Upper lobe of left lung (tissue), 6 donors: ENCODE measurements at regions not wholly inside any gene's neighbourhood (a gene's known extent, or its start where the extent isn't known, plus 50 kb on each side); places are given as distances from the start of the nearest gene placed in this dataset.
"Not testable (repeated sequence)": the region's sequence is repeated elsewhere in the genome, so short reads cannot be mapped to it uniquely, and the experiment has no call there.

Experiments
- ATAC-seq, 2 donors: fragments of 200-7000 bp; cut with Tn5 transposase; one replicate each; pipeline ENCODE4 v1.9.1; 2022; ENCODE audit warnings: mild to moderate bottlenecking in 2 of 2, moderate library complexity in 2 of 2; ENCODE audit not compliant: low FRiP score in 2 of 2
- DNase-seq, 2 donors: peaks; one replicate each; pipeline ENCODE4 v3.0.0-alpha.2; 2019 to 2020
- H3K27ac ChIP-seq, 4 donors: fragments of 200-600 bp; sonication (generic); one replicate each; pipeline ENCODE4 v1.5.1; 2016 to 2019
- H3K27me3 ChIP-seq, 4 donors: fragments of 200-600 bp; sonication (generic); one replicate each; pipeline ENCODE4 v1.5.1; 2017 to 2019
- H3K36me3 ChIP-seq, 4 donors: fragments of 200-600 bp; sonication (generic); one replicate each; pipeline ENCODE4 v1.5.1; 2016 to 2019
- H3K4me1 ChIP-seq, 4 donors: fragments of 200-600 bp; sonication (generic); one replicate each; pipeline ENCODE4 v1.5.1; 2018 to 2019
- H3K4me3 ChIP-seq, 4 donors: fragments of 200-600 bp; sonication (generic); one replicate each; pipeline ENCODE4 v1.5.1; 2017 to 2019; ENCODE audit warnings: mild to moderate bottlenecking in 2 of 4, moderate library complexity in 1 of 4
- H3K9me3 ChIP-seq, 4 donors: fragments of 200-600 bp; sonication (generic); one replicate each; pipeline ENCODE4 v1.5.1; 2018 to 2019
- CTCF ChIP-seq, 6 experiments: fragments of 450-650 bp in 4 of 6; fragments of 200-600 bp in 2 of 6; sonication (generic) in 2 of 6; IDR thresholded peaks; one replicate each; pipeline ENCODE4 v1.5.1; 2016 to 2019; ENCODE audit warnings: antibody characterized with exemption in 6 of 6
- EP300 ChIP-seq, 4 donors: sonication (generic); formaldehyde crosslinking; IDR thresholded peaks; one replicate each; pipeline ENCODE4 v1.5.1; 2017; ENCODE audit warnings: antibody characterized with exemption in 4 of 4, control low read depth in 2 of 4
- POLR2A ChIP-seq, 4 donors: fragments of 450-650 bp; IDR thresholded peaks; one replicate each; pipeline ENCODE4 v1.5.1; 2016 to 2017; ENCODE audit warnings: antibody characterized with exemption in 4 of 4, mild to moderate bottlenecking in 2 of 4
- POLR2AphosphoS5 ChIP-seq, 2 donors: sonication (generic); formaldehyde crosslinking; IDR thresholded peaks; one replicate each; pipeline ENCODE4 v1.5.1; 2017; ENCODE audit warnings: antibody characterized with exemption in 2 of 2
- WGBS, 2 donors: methylation state at CpG; one replicate each; pipeline ENCODE4 v1.1.5; 2017 to 2018; 5-methylcytosine and 5-hydroxymethylcytosine counted together
- donor health status: DM: no; HTN: no; CAD: no; lungs with moderate emphysema.
- donor health status: DM: no; HTN: yes; CAD: no; lungs with severe emphysema.

DNA sequence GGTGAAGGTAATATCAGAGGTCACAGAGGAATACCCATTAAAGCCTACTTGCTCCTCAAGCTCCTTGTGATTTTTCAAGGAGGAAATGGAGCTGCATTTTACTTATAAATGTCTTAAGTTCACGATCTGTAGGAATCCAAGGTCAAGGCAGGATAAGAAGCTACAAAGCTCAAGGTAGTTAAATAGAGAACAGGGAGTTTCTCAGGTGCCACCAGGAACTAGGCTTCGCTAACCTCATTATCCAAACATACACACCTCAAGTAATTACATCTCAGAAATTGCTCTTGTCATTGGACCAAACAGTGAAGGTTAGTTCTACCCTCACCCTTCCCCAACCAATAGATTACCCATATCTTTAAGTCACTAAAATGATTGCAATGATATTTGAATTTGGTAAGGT lies 317.4 kb upstream of the HNRNPA3 start:
- 74 to 76% methylated on average over 2 of the region's 2 CpGs for WGBS, 2 donors
- DNase-seq = no peak
- no peaks in the 10 kb centered on the region for H3K4me1 ChIP-seq
- no peak overlapping the region for H3K4me3 ChIP-seq
- no peak for ATAC-seq
- H3K27me3 ChIP-seq = no peaks in the 10 kb centered on the region
- H3K9me3 ChIP-seq = no peaks in the 10 kb centered on the region
- no peaks in the 10 kb centered on the region for H3K36me3 ChIP-seq
- H3K27ac ChIP-seq = no peak overlapping the region
- no peak for TF ChIP-seq POLR2A (IDR thresholded peaks at IDR 0.05)
- TF ChIP-seq POLR2AphosphoS5 (IDR thresholded peaks at IDR 0.05) = no peak
- TF ChIP-seq EP300 (IDR thresholded peaks at IDR 0.05) = no peak
- no peak for TF ChIP-seq CTCF (IDR thresholded peaks at IDR 0.05)

DNA sequence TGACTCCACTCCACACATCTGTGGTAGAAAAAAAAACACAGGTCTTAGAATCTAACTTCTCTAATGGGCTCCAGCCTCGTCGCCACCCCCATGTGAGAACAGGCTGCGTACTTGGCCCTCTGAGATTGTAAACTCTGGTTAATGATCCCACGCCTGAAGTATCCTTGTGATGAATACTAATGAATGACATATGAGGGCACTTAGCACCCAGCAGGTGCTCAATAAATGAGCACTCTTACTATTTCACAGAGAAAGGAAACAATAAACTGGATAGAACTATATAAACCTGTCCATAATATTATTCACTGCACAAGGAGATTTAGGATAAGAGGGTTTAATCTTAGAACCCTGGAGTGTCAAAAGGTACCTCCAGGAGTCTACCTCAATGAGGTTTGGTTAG lies 310.1 kb upstream of the HNRNPA3 start:
- TF ChIP-seq EP300 (IDR thresholded peaks at IDR 0.05) = no peak
- no peak for TF ChIP-seq POLR2AphosphoS5 (IDR thresholded peaks at IDR 0.05)
- no peak for TF ChIP-seq POLR2A (IDR thresholded peaks at IDR 0.05)
- no peak for TF ChIP-seq CTCF (IDR thresholded peaks at IDR 0.05)
- WGBS, 2 donors = 78 to 90% methylated on average over 4 of the region's 4 CpGs
- H3K27ac ChIP-seq = no peak overlapping the region
- no peaks in the 10 kb centered on the region for H3K27me3 ChIP-seq
- H3K9me3 ChIP-seq = no peaks in the 10 kb centered on the region
- no peak overlapping the region for H3K4me3 ChIP-seq
- H3K4me1 ChIP-seq = no peaks in the 10 kb centered on the region
- DNase-seq (no peak), ATAC-seq (no peak)
- H3K36me3 ChIP-seq = no peaks in the 10 kb centered on the region

DNA sequence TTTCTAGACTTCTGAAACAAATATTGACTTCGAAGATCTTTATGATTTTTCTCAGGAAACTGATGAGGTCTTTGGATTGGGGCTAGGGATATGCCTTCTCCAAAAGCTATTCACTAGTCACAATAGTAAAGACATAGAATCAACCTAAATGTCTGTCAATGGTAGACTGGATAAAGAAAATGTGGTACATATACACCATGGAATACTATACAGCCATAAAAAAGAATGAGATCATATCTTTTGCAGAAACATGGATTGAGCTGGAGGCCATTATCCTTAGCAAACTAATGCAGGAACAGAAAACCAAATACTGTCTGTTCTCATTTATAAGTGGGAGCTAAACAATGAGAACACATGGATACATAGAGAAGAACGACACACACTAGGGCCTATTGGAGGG lies 308.5 kb upstream of the HNRNPA3 start:
- not testable (repeated sequence) for H3K27me3 ChIP-seq, ATAC-seq, H3K4me3 ChIP-seq, H3K36me3 ChIP-seq, H3K4me1 ChIP-seq, H3K27ac ChIP-seq, DNase-seq, H3K9me3 ChIP-seq
- 94 to 96% methylated on average over 2 of the region's 2 CpGs for WGBS, 2 donors

DNA sequence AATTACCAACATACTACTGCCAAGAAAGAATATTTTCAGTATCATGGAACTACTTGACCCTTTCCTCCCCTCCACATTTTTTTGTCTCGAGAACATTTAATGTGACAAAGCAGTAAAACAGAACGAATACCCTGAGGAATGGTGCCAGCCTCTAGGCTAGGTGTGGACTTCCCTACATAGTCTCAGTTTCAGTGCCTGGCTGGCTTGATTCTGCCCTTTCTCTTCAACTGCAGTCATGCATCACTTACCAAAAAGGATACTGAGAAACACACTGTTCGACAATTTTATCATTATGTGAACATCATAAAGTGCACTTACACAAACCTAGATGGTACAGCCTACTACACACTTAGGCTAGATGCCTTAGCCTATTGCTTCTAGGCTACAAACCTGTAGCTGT lies 305.3 kb upstream of the HNRNPA3 start:
- no peaks in the 10 kb centered on the region for H3K4me1 ChIP-seq
- no peak overlapping the region for H3K27ac ChIP-seq
- no peaks in the 10 kb centered on the region for H3K9me3 ChIP-seq
- H3K4me3 ChIP-seq = no peak overlapping the region
- TF ChIP-seq CTCF (IDR thresholded peaks at IDR 0.05) (no peak), POLR2A (IDR thresholded peaks at IDR 0.05) (no peak), POLR2AphosphoS5 (IDR thresholded peaks at IDR 0.05) (no peak), EP300 (IDR thresholded peaks at IDR 0.05) (no peak)
- no peak for DNase-seq
- H3K27me3 ChIP-seq = no peaks in the 10 kb centered on the region
- 44 to 55% methylated on average over 3 of the region's 3 CpGs for WGBS, 2 donors
- H3K36me3 ChIP-seq = no peaks in the 10 kb centered on the region
- no peak for ATAC-seq

GRCh38 chr2:176910828-176911227 lies 301.8 kb upstream of the HNRNPA3 start:
- Histone ChIP-seq H3K4me3 (no peak overlapping the region), H3K4me1 (no peaks in the 10 kb centered on the region), H3K36me3 (no peaks in the 10 kb centered on the region), H3K27ac (no peak overlapping the region), H3K27me3 (no peaks in the 10 kb centered on the region), H3K9me3 (no peaks in the 10 kb centered on the region)
- ATAC-seq = no peak
- DNase-seq = no peak
- 62 to 69% methylated on average over 3 of the region's 3 CpGs for WGBS, 2 donors
- TF ChIP-seq POLR2AphosphoS5 (IDR thresholded peaks at IDR 0.05) = no peak
- no peak for TF ChIP-seq CTCF (IDR thresholded peaks at IDR 0.05)
- TF ChIP-seq EP300 (IDR thresholded peaks at IDR 0.05) = no peak
